HL-60 (cell line): ENCODE measurements at regions not wholly inside any gene's neighbourhood (a gene's known extent, or its start where the extent isn't known, plus 50 kb on each side); places are given as distances from the start of the nearest gene placed in this dataset.

Source experiments
- DNase-seq, 2 experiments: peaks; one replicate each; pipeline ENCODE4 v3.0.0-alpha.2; 2010 to 2020; ENCODE audit warnings: low read depth in 1 of 2, low spot score in 1 of 2
- H3K27ac ChIP-seq: fragments of 250-450 bp; sonication (Bioruptor Pico); replicated peaks from 2 replicates; pipeline ENCODE4 v1.5.1; 2020; ENCODE audit warnings: mild to moderate bottlenecking, moderate library complexity
- H3K27me3 ChIP-seq: fragments of 250-450 bp; sonication (Bioruptor Pico); 2 replicates; pipeline ENCODE4 v1.5.1; 2021; ENCODE audit warnings: mild to moderate bottlenecking, moderate library complexity; ENCODE audit not compliant: insufficient read depth, poor library complexity, severe bottlenecking
- H3K4me3 ChIP-seq: replicated peaks from 2 replicates; pipeline ENCODE4 v1.5.1; 2011; ENCODE audit warnings: mild to moderate bottlenecking, control low read depth, low read length; ENCODE audit not compliant: insufficient read depth
- GABPA ChIP-seq: IDR thresholded peaks from 2 replicates; pipeline ENCODE4 v1.6.1; 2012; ENCODE audit warnings: low read depth
- POLR2AphosphoS5 ChIP-seq: IDR thresholded peaks from 2 replicates; pipeline ENCODE4 v1.6.1; 2012; ENCODE audit warnings: low read depth
- REST ChIP-seq: IDR thresholded peaks from 2 replicates; pipeline ENCODE4 v1.6.1; 2012; ENCODE audit warnings: low read depth; ENCODE audit not compliant: insufficient replicate concordance
- SPI1 ChIP-seq: IDR thresholded peaks from 2 replicates; pipeline ENCODE4 v1.6.1; 2012; ENCODE audit warnings: low read depth, mild to moderate bottlenecking, borderline replicate concordance
- TF ChIP-seq, protein P1 (sequence below): IDR thresholded peaks from one replicate; pipeline ENCODE4 v1.5.1; 2011; ENCODE audit warnings: low read length, control low read depth, inconsistent platforms; ENCODE audit not compliant: insufficient read depth

DNA sequence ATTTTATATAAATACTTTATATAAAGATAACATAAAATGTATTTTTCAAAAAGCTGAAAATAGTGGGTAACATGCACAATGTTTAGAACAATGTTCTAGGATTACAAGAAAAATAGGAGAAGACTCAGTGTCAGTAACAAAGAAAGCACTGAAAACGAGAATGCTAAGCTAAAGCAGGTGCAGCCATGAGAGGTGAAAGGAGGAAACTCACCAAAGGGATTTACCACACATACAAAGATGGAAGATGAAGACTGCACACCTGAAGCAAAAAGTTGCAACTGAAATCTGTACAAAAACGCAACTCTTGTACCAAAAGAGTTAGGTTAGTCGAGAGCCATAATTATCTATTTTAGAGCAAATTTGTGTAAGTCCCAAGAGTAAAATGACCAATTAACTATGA, 1176.1 kb downstream of the LRFN5 start:
- DNase-seq, result no peak
- no peaks in the 10 kb centered on the region for H3K27me3 ChIP-seq
- H3K4me3 ChIP-seq, result no peak overlapping the region
- TF ChIP-seq REST, result no peak
- no peak for TF ChIP-seq SPI1
- TF ChIP-seq POLR2AphosphoS5, result no peak
- no peak for TF ChIP-seq GABPA
- TF ChIP-seq, protein P1, sequence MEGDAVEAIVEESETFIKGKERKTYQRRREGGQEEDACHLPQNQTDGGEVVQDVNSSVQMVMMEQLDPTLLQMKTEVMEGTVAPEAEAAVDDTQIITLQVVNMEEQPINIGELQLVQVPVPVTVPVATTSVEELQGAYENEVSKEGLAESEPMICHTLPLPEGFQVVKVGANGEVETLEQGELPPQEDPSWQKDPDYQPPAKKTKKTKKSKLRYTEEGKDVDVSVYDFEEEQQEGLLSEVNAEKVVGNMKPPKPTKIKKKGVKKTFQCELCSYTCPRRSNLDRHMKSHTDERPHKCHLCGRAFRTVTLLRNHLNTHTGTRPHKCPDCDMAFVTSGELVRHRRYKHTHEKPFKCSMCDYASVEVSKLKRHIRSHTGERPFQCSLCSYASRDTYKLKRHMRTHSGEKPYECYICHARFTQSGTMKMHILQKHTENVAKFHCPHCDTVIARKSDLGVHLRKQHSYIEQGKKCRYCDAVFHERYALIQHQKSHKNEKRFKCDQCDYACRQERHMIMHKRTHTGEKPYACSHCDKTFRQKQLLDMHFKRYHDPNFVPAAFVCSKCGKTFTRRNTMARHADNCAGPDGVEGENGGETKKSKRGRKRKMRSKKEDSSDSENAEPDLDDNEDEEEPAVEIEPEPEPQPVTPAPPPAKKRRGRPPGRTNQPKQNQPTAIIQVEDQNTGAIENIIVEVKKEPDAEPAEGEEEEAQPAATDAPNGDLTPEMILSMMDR, result no peak
- H3K27ac ChIP-seq, result no peak overlapping the region

DNA sequence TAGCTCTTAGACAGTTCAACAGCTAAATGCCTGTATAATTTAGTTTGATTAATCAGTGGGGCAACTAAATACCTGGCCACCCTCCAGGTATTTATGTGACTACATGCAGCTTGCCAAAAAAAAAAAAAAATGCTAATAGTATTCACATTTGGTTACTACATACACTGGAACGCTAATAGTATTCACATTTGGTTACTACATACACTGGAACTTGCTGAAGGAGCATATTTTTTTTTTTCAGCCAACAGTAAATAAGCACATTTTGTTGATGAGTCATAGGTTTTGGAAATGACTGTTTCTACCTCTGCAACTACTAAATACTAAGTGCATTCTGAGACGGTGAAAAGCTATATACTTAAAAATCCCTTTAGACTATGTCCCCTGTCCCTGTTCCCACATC, 1172.3 kb downstream of the LRFN5 start:
- Histone ChIP-seq H3K27me3 (no peaks in the 10 kb centered on the region), H3K4me3 (no peak overlapping the region), H3K27ac (no peak overlapping the region)
- TF ChIP-seq, protein P1, result no peak
- TF ChIP-seq GABPA (no peak), POLR2AphosphoS5 (no peak), REST (no peak), SPI1 (no peak)
- no peak for DNase-seq

GRCh38 chr14:42750771-42751170, 1144.1 kb downstream of the LRFN5 start:
- DNase-seq, result no peak
- TF ChIP-seq, protein P1, result no peak
- no peak for TF ChIP-seq REST
- TF ChIP-seq SPI1, result no peak
- TF ChIP-seq GABPA, result no peak
- TF ChIP-seq POLR2AphosphoS5, result no peak
- H3K27me3 ChIP-seq, result no peaks in the 10 kb centered on the region
- H3K4me3 ChIP-seq, result no peak overlapping the region
- H3K27ac ChIP-seq, result no peak overlapping the region
